ENCODE measurements at regions not wholly inside any gene's neighbourhood (a gene's known extent, or its start where the extent isn't known, plus 50 kb on each side); places are given as distances from the start of the nearest gene placed in this dataset.

- TF ChIP-seq CTCF (optimal IDR thresholded peaks at IDR 0.05 in 1 of 3, IDR thresholded peaks at IDR 0.05 in 1 of 3, conservative IDR thresholded peaks at IDR 0.05 in 1 of 3; ENCODE audit: extremely low read depth in 1 of 3, insufficient read depth in 2 of 3, low read length in 3 of 3): no peak
- TF ChIP-seq EZH2 (IDR thresholded peaks at IDR 0.05; ENCODE audit: low read length): no peak
These were observed 157.6 kb downstream of the OR4M2 start for GRCh38 chr15:22237891-22238275.
